ENCODE measurements at regions not wholly inside any gene's neighbourhood (a gene's known extent, or its start where the extent isn't known, plus 50 kb on each side); places are given as distances from the start of the nearest gene placed in this dataset.

GRCh38 chr18:72468021-72468710 lies 76.0 kb downstream of the CBLN2 start:
- TF ChIP-seq CTCF (IDR thresholded peaks at IDR 0.05) = no peak
- TF ChIP-seq POLR2A (IDR thresholded peaks at IDR 0.05) = no peak
